ENCODE measurements at regions not wholly inside any gene's neighbourhood (a gene's known extent, or its start where the extent isn't known, plus 50 kb on each side); places are given as distances from the start of the nearest gene placed in this dataset.

GRCh38 chr5:121741156-121741555, 110.5 kb upstream of the FTMT start:
- Mint-ChIP-seq H3K9me3 (peaks cover 0 to 18% (median 2%) of the 10 kb centered on the region in 11 donors), H3K4me1 (no peaks in the 10 kb centered on the region), H3K4me3 (no peak overlapping the region), H3K27me3 (no peaks in the 10 kb centered on the region), H3K27ac (no peak overlapping the region), H3K36me3 (no peaks in the 10 kb centered on the region)
- ChIA-PET CTCF (no interaction called here), POLR2A (no interaction called here)
- ATAC-seq (no peak), DNase-seq (no peak)
- intact Hi-C loops (cut with micrococcal nuclease), result no loop called here
- Histone ChIP-seq H3K9me3 (ENCODE audit: control insufficient read depth in 2 of 3, low read length in 3 of 3) (no peaks in the 10 kb centered on the region), H3K27me3 (ENCODE audit: control insufficient read depth in 2 of 2, insufficient read depth in 2 of 2, low read length in 2 of 2) (no peaks in the 10 kb centered on the region), H3K4me1 (ENCODE audit: control insufficient read depth in 2 of 2, insufficient read depth in 2 of 2, low read length in 2 of 2) (no peaks in the 10 kb centered on the region), H3K4me3 (ENCODE audit: low read length) (no peak overlapping the region), H3K36me3 (ENCODE audit: control insufficient read depth in 2 of 3, insufficient read depth in 3 of 3, low read length in 3 of 3) (no peaks in the 10 kb centered on the region), H3K27ac (ENCODE audit: low read depth, low read length) (no peak overlapping the region)

GRCh38 chr5:121744577-121744976, 107.1 kb upstream of the FTMT start:
- Mint-ChIP-seq H3K27me3 (no peaks in the 10 kb centered on the region), H3K27ac (no peak overlapping the region), H3K4me3 (no peak overlapping the region), H3K36me3 (no peaks in the 10 kb centered on the region), H3K9me3 (peaks cover 0 to 24% (median 1%) of the 10 kb centered on the region in 11 donors), H3K4me1 (no peaks in the 10 kb centered on the region)
- no peaks in the 10 kb centered on the region for H3K36me3 ChIP-seq (ENCODE audit: control insufficient read depth in 2 of 3, insufficient read depth in 3 of 3, low read length in 3 of 3)
- DNase-seq (no peak), ATAC-seq (no peak)
- H3K27me3 ChIP-seq (ENCODE audit: control insufficient read depth in 2 of 2, insufficient read depth in 2 of 2, low read length in 2 of 2), result no peaks in the 10 kb centered on the region
- intact Hi-C loops (cut with micrococcal nuclease), result no loop called here
- no peak overlapping the region for H3K4me3 ChIP-seq (ENCODE audit: low read length)
- no peaks in the 10 kb centered on the region for H3K4me1 ChIP-seq (ENCODE audit: control insufficient read depth in 2 of 2, insufficient read depth in 2 of 2, low read length in 2 of 2)
- no peak overlapping the region for H3K27ac ChIP-seq (ENCODE audit: low read depth, low read length)
- CTCF ChIA-PET, result no interaction called here
- POLR2A ChIA-PET, result no interaction called here
- H3K9me3 ChIP-seq (ENCODE audit: control insufficient read depth in 2 of 3, low read length in 3 of 3), result no peaks in the 10 kb centered on the region

- H3K4me1 Mint-ChIP-seq, result no peaks in the 10 kb centered on the region
- H3K9me3 ChIP-seq (ENCODE audit: control insufficient read depth in 2 of 3, low read length in 3 of 3), result no peaks in the 10 kb centered on the region
- no peaks in the 10 kb centered on the region for H3K4me1 ChIP-seq (ENCODE audit: control insufficient read depth in 2 of 2, insufficient read depth in 2 of 2, low read length in 2 of 2)
- POLR2A ChIA-PET, result no interaction called here
- H3K27ac Mint-ChIP-seq, result no peak overlapping the region
- no peak for DNase-seq
- H3K9me3 Mint-ChIP-seq, result peaks cover 0 to 24% (median 0%) of the 10 kb centered on the region in 11 donors
- no peaks in the 10 kb centered on the region for H3K36me3 Mint-ChIP-seq
- intact Hi-C loops (cut with micrococcal nuclease), result no loop called here
- no peaks in the 10 kb centered on the region for H3K27me3 Mint-ChIP-seq
- CTCF ChIA-PET, result no interaction called here
- H3K36me3 ChIP-seq (ENCODE audit: control insufficient read depth in 2 of 3, insufficient read depth in 3 of 3, low read length in 3 of 3), result no peaks in the 10 kb centered on the region
- no peak overlapping the region for H3K4me3 ChIP-seq (ENCODE audit: low read length)
- no peak overlapping the region for H3K4me3 Mint-ChIP-seq
- ATAC-seq, result no peak
- H3K27ac ChIP-seq (ENCODE audit: low read depth, low read length), result no peak overlapping the region
- H3K27me3 ChIP-seq (ENCODE audit: control insufficient read depth in 2 of 2, insufficient read depth in 2 of 2, low read length in 2 of 2), result no peaks in the 10 kb centered on the region
These were observed 106.3 kb upstream of the FTMT start for GRCh38 chr5:121745407-121745806.

- ATAC-seq (no peak), DNase-seq (no peak)
- Histone ChIP-seq H3K36me3 (ENCODE audit: control insufficient read depth in 2 of 3, insufficient read depth in 3 of 3, low read length in 3 of 3) (no peaks in the 10 kb centered on the region), H3K4me1 (ENCODE audit: control insufficient read depth in 2 of 2, insufficient read depth in 2 of 2, low read length in 2 of 2) (no peaks in the 10 kb centered on the region), H3K4me3 (ENCODE audit: low read length) (no peak overlapping the region), H3K9me3 (ENCODE audit: control insufficient read depth in 2 of 3, low read length in 3 of 3) (no peaks in the 10 kb centered on the region), H3K27me3 (ENCODE audit: control insufficient read depth in 2 of 2, insufficient read depth in 2 of 2, low read length in 2 of 2) (no peaks in the 10 kb centered on the region), H3K27ac (ENCODE audit: low read depth, low read length) (no peak overlapping the region)
- H3K36me3 Mint-ChIP-seq, result no peaks in the 10 kb centered on the region
- intact Hi-C loops (cut with micrococcal nuclease), result no loop called here
- no peaks in the 10 kb centered on the region for H3K27me3 Mint-ChIP-seq
- ChIA-PET POLR2A (no interaction called here), CTCF (no interaction called here)
- H3K4me1 Mint-ChIP-seq, result no peaks in the 10 kb centered on the region
- H3K4me3 Mint-ChIP-seq, result no peak overlapping the region
- H3K27ac Mint-ChIP-seq, result no peak overlapping the region
- peaks cover 0 to 24% (median 0%) of the 10 kb centered on the region in 11 donors for H3K9me3 Mint-ChIP-seq
These were observed 104.9 kb upstream of the FTMT start for GRCh38 chr5:121746763-121747162.

GRCh38 chr5:121748686-121749085, 103.0 kb upstream of the FTMT start:
- no peak for ATAC-seq
- no peaks in the 10 kb centered on the region for H3K4me1 Mint-ChIP-seq

GRCh38 chr5:121752149-121752548, 99.5 kb upstream of the FTMT start:
- Mint-ChIP-seq H3K4me3 (no peak overlapping the region), H3K36me3 (no peaks in the 10 kb centered on the region), H3K27ac (no peak overlapping the region), H3K9me3 (peaks cover 0 to 11% (median 0%) of the 10 kb centered on the region in 11 donors), H3K4me1 (no peaks in the 10 kb centered on the region), H3K27me3 (no peaks in the 10 kb centered on the region)
- Histone ChIP-seq H3K4me3 (ENCODE audit: low read length) (no peak overlapping the region), H3K4me1 (ENCODE audit: control insufficient read depth in 2 of 2, insufficient read depth in 2 of 2, low read length in 2 of 2) (no peaks in the 10 kb centered on the region), H3K36me3 (ENCODE audit: control insufficient read depth in 2 of 3, insufficient read depth in 3 of 3, low read length in 3 of 3) (no peaks in the 10 kb centered on the region), H3K27me3 (ENCODE audit: control insufficient read depth in 2 of 2, insufficient read depth in 2 of 2, low read length in 2 of 2) (no peaks in the 10 kb centered on the region), H3K27ac (ENCODE audit: low read depth, low read length) (no peak overlapping the region), H3K9me3 (ENCODE audit: control insufficient read depth in 2 of 3, low read length in 3 of 3) (no peaks in the 10 kb centered on the region)
- ChIA-PET CTCF (no interaction called here), POLR2A (no interaction called here)
- intact Hi-C loops (cut with micrococcal nuclease), result no loop called here
- DNase-seq, result no peak
- no peak for ATAC-seq

More at GRCh38 chr5:121748686-121749085, 103.0 kb upstream of the FTMT start:
- Histone ChIP-seq H3K27me3 (ENCODE audit: control insufficient read depth in 2 of 2, insufficient read depth in 2 of 2, low read length in 2 of 2) (no peaks in the 10 kb centered on the region), H3K4me3 (ENCODE audit: low read length) (no peak overlapping the region), H3K4me1 (ENCODE audit: control insufficient read depth in 2 of 2, insufficient read depth in 2 of 2, low read length in 2 of 2) (no peaks in the 10 kb centered on the region), H3K9me3 (ENCODE audit: control insufficient read depth in 2 of 3, low read length in 3 of 3) (no peaks in the 10 kb centered on the region), H3K36me3 (ENCODE audit: control insufficient read depth in 2 of 3, insufficient read depth in 3 of 3, low read length in 3 of 3) (no peaks in the 10 kb centered on the region), H3K27ac (ENCODE audit: low read depth, low read length) (no peak overlapping the region)
- Mint-ChIP-seq H3K36me3 (no peaks in the 10 kb centered on the region), H3K9me3 (peaks cover 0 to 16% (median 0%) of the 10 kb centered on the region in 11 donors), H3K27me3 (no peaks in the 10 kb centered on the region), H3K27ac (no peak overlapping the region), H3K4me3 (no peak overlapping the region)
- CTCF ChIA-PET, result no interaction called here
- POLR2A ChIA-PET, result no interaction called here
- DNase-seq, result no peak
- intact Hi-C loops (cut with micrococcal nuclease), result no loop called here

- H3K4me3 ChIP-seq (ENCODE audit: low read length), result no peak overlapping the region
These were observed 96.4 kb upstream of the FTMT start for GRCh38 chr5:121755266-121755665.

More at GRCh38 chr5:121755266-121755665, 96.4 kb upstream of the FTMT start:
- no peak overlapping the region for H3K4me3 Mint-ChIP-seq
- Histone ChIP-seq H3K36me3 (ENCODE audit: control insufficient read depth in 2 of 3, insufficient read depth in 3 of 3, low read length in 3 of 3) (no peaks in the 10 kb centered on the region), H3K27ac (ENCODE audit: low read depth, low read length) (no peak overlapping the region), H3K4me1 (ENCODE audit: control insufficient read depth in 2 of 2, insufficient read depth in 2 of 2, low read length in 2 of 2) (no peaks in the 10 kb centered on the region), H3K9me3 (ENCODE audit: control insufficient read depth in 2 of 3, low read length in 3 of 3) (no peaks in the 10 kb centered on the region), H3K27me3 (ENCODE audit: control insufficient read depth in 2 of 2, insufficient read depth in 2 of 2, low read length in 2 of 2) (no peaks in the 10 kb centered on the region)
- DNase-seq, result no peak
- CTCF ChIA-PET, result no interaction called here
- intact Hi-C loops (cut with micrococcal nuclease), result no loop called here
- POLR2A ChIA-PET, result no interaction called here
- H3K27me3 Mint-ChIP-seq, result no peaks in the 10 kb centered on the region
- no peak overlapping the region for H3K27ac Mint-ChIP-seq
- H3K4me1 Mint-ChIP-seq, result no peaks in the 10 kb centered on the region
- no peak for ATAC-seq
- H3K9me3 Mint-ChIP-seq, result peaks cover 0 to 6% (median 0%) of the 10 kb centered on the region in 11 donors
- H3K36me3 Mint-ChIP-seq, result no peaks in the 10 kb centered on the region

Measured in naive thymus-derived CD4-positive, alpha-beta T cell (primary cell).